ENCODE measurements at regions not wholly inside any gene's neighbourhood (a gene's known extent, or its start where the extent isn't known, plus 50 kb on each side); places are given as distances from the start of the nearest gene placed in this dataset.

DNA sequence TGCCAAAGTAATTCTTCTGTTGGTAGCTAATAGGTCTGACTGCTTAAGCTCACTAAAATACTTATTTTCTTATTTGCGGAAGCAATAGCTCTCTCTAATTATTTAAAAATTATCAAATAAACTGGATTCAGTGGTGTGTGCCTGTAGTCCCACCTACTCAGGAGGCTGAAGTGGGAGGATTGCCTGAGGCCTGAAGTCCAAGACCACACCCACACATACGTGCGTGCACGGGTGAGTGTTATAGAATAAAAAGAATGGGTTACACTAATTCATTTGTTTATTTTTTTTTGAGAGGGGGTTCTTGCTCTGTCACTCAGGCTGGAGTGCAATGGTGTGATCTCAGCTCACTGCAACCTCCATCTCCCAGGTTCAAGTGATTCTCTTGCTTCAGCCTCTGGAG lies 94.2 kb upstream of the HNRNPU start:
- TF ChIP-seq CTCF (conservative IDR thresholded peaks at IDR 0.05 in 1 of 2, IDR thresholded peaks at IDR 0.05 in 1 of 2; ENCODE audit: extremely low read depth in 1 of 2, insufficient read depth in 1 of 2, low read depth in 1 of 2, low read length in 2 of 2) (no peak), EZH2 (IDR thresholded peaks at IDR 0.05; ENCODE audit: borderline replicate concordance, low read length) (no peak)

All from mammary epithelial cell (primary cell).